Mesenchymal stem cell (in vitro differentiated cells and primary cell): ENCODE measurements at regions not wholly inside any gene's neighbourhood (a gene's known extent, or its start where the extent isn't known, plus 50 kb on each side); places are given as distances from the start of the nearest gene placed in this dataset.

Experiments used
- DNase-seq: peaks from one replicate; pipeline ENCODE4 v3.0.0-alpha.2; 2013
- H2AFZ ChIP-seq: one replicate; pipeline ENCODE4 v1.6.1; 2013; ENCODE audit warnings: low read depth, mild to moderate bottlenecking, control low read depth, inconsistent platforms, low read length, moderate library complexity
- H2AK5ac ChIP-seq: 2 replicates; pipeline ENCODE4 v1.6.1; 2013; ENCODE audit warnings: low read length, moderate library complexity, mild to moderate bottlenecking, inconsistent platforms; ENCODE audit not compliant: severe bottlenecking
- H2BK120ac ChIP-seq: one replicate; pipeline ENCODE4 v1.6.1; 2013; ENCODE audit warnings: low read depth, mild to moderate bottlenecking, inconsistent platforms, low read length, moderate library complexity
- H2BK12ac ChIP-seq, 2 experiments: one replicate each; pipeline ENCODE4 v1.6.1; 2013; ENCODE audit warnings: inconsistent platforms in 2 of 2, low read length in 2 of 2, mild to moderate bottlenecking in 2 of 2, moderate library complexity in 2 of 2, control low read depth in 1 of 2
- H2BK15ac ChIP-seq: one replicate; pipeline ENCODE4 v1.6.1; 2013; ENCODE audit warnings: mild to moderate bottlenecking, low read depth, inconsistent platforms; ENCODE audit not compliant: poor library complexity, severe bottlenecking
- H2BK5ac ChIP-seq: 2 replicates; pipeline ENCODE4 v1.6.1; 2013; ENCODE audit warnings: low read depth, mild to moderate bottlenecking, low read length, control low read depth, inconsistent platforms; ENCODE audit not compliant: poor library complexity, severe bottlenecking
- H3K14ac ChIP-seq, 2 experiments: one replicate each; pipeline ENCODE4 v1.6.1; 2013; ENCODE audit warnings: inconsistent platforms in 2 of 2, low read length in 2 of 2, control low read depth in 1 of 2, mild to moderate bottlenecking in 1 of 2, moderate library complexity in 1 of 2
- H3K18ac ChIP-seq, 2 experiments: one replicate each; pipeline ENCODE4 v1.6.1; 2013; ENCODE audit warnings: inconsistent platforms in 2 of 2, low read length in 2 of 2, control low read depth in 1 of 2, low read depth in 1 of 2, mild to moderate bottlenecking in 1 of 2
- H3K23ac ChIP-seq, 2 experiments: one replicate each; pipeline ENCODE4 v1.6.1; 2013; ENCODE audit warnings: inconsistent platforms in 2 of 2, low read length in 2 of 2, mild to moderate bottlenecking in 2 of 2, moderate library complexity in 2 of 2, control low read depth in 1 of 2
- H3K27ac ChIP-seq: 2 replicates; pipeline ENCODE4 v1.5.1; 2013; ENCODE audit warnings: mild to moderate bottlenecking, moderate library complexity, low read length, control low read depth, inconsistent platforms; ENCODE audit not compliant: poor library complexity, severe bottlenecking
- H3K27me3 ChIP-seq, 2 experiments: 2 replicates each; pipeline versions ENCODE4 v1.6.1 to v1.7.0; 2013; ENCODE audit warnings: low read length in 2 of 2, mild to moderate bottlenecking in 2 of 2, moderate library complexity in 2 of 2, control low read depth in 1 of 2, inconsistent platforms in 1 of 2; ENCODE audit not compliant: control insufficient read depth in 1 of 2, insufficient read depth in 1 of 2
- H3K36me3 ChIP-seq, 2 experiments: 2 replicates each; pipeline versions ENCODE4 v1.6.1 to v1.7.0; 2013; ENCODE audit warnings: low read length in 2 of 2, control low read depth in 1 of 2, inconsistent platforms in 1 of 2, low read depth in 1 of 2, mild to moderate bottlenecking in 1 of 2; ENCODE audit not compliant: insufficient read depth in 2 of 2, control insufficient read depth in 1 of 2
- H3K4ac ChIP-seq, 2 experiments: one replicate each; pipeline ENCODE4 v1.6.1; 2013; ENCODE audit warnings: inconsistent platforms in 2 of 2, low read length in 2 of 2, mild to moderate bottlenecking in 2 of 2, moderate library complexity in 2 of 2, control low read depth in 1 of 2, low read depth in 1 of 2
- H3K4me1 ChIP-seq: 2 replicates; pipeline ENCODE4 v1.6.1; 2013; ENCODE audit warnings: low read depth, low read length, control low read depth; ENCODE audit not compliant: control insufficient read depth, insufficient read depth
- H3K4me2 ChIP-seq: 2 replicates; pipeline ENCODE4 v1.6.1; 2013; ENCODE audit warnings: low read length, mild to moderate bottlenecking, inconsistent platforms; ENCODE audit not compliant: poor library complexity, severe bottlenecking
- H3K4me3 ChIP-seq, 2 experiments: 2 replicates each; pipeline versions ENCODE4 v1.5.1 to v1.7.0; 2013; ENCODE audit warnings: low read length in 2 of 2, mild to moderate bottlenecking in 2 of 2, control low read depth in 1 of 2, low read depth in 1 of 2; ENCODE audit not compliant: insufficient read depth in 1 of 2
- H3K79me1 ChIP-seq: replicated peaks from 2 replicates; pipeline ENCODE4 v1.6.1; 2013; ENCODE audit warnings: mild to moderate bottlenecking, control low read depth, low read length, inconsistent platforms; ENCODE audit not compliant: poor library complexity, severe bottlenecking
- H3K9ac ChIP-seq: 2 replicates; pipeline ENCODE4 v1.7.0; 2013; ENCODE audit warnings: mild to moderate bottlenecking, low read length, moderate library complexity
- H3K9me3 ChIP-seq: 2 replicates; pipeline ENCODE4 v1.7.0; 2013; ENCODE audit warnings: mild to moderate bottlenecking, low read length; ENCODE audit not compliant: control insufficient read depth
- H4K8ac ChIP-seq: one replicate; pipeline ENCODE4 v1.6.1; 2013; ENCODE audit warnings: inconsistent platforms, mild to moderate bottlenecking, low read length, moderate library complexity
- H4K91ac ChIP-seq: one replicate; pipeline ENCODE4 v1.6.1; 2013; ENCODE audit warnings: mild to moderate bottlenecking, low read length, inconsistent platforms
- WGBS: methylation state at CpG from one replicate; pipeline ENCODE4 v1.1.7; 2013; ENCODE audit warnings: mixed read lengths; 5-methylcytosine and 5-hydroxymethylcytosine counted together

- Histone ChIP-seq H2BK5ac (no peak overlapping the region), H3K36me3 (no peaks in the 10 kb centered on the region), H3K9me3 (no peaks in the 10 kb centered on the region), H2AK5ac (no peak overlapping the region), H3K4me1 (no peaks in the 10 kb centered on the region), H3K79me1 (no peaks in the 10 kb centered on the region), H3K4me2 (no peak overlapping the region), H3K18ac (no peak overlapping the region), H3K27me3 (no peaks in the 10 kb centered on the region), H3K27ac (no peak overlapping the region), H3K23ac (no peak overlapping the region), H3K14ac (no peak overlapping the region), H2BK120ac (no peak overlapping the region), H3K4me3 (no peak overlapping the region), H3K9ac (no peak overlapping the region), H4K8ac (no peak overlapping the region), H2AFZ (no peak overlapping the region), H3K4ac (no peak overlapping the region), H2BK15ac (no peak overlapping the region), H4K91ac (no peak overlapping the region), H2BK12ac (no peak overlapping the region)
- DNase-seq, result no peak
- no CpG with 5 or more reads among the region's 1 CpG for WGBS
Observed at GRCh38 chr4:170854097-170854496, 764.3 kb upstream of the AADAT start.

GRCh38 chr4:170853422-170854021 lies 763.8 kb upstream of the AADAT start:
- H3K4me3 ChIP-seq, result no peak overlapping the region
- no peak overlapping the region for H2BK120ac ChIP-seq
- no peak overlapping the region for H3K14ac ChIP-seq
- H3K4ac ChIP-seq, result no peak overlapping the region
- H3K4me1 ChIP-seq, result no peaks in the 10 kb centered on the region
- no peak overlapping the region for H3K18ac ChIP-seq
- no peak overlapping the region for H4K91ac ChIP-seq
- no peak overlapping the region for H2BK15ac ChIP-seq
- H2BK5ac ChIP-seq, result no peak overlapping the region
- H3K9me3 ChIP-seq, result no peaks in the 10 kb centered on the region
- no peak overlapping the region for H2AK5ac ChIP-seq
- no peaks in the 10 kb centered on the region for H3K36me3 ChIP-seq
- no peak overlapping the region for H3K27ac ChIP-seq
- 28% methylated on average over 6 of the region's 8 CpGs for WGBS
- no peak overlapping the region for H3K9ac ChIP-seq
- no peaks in the 10 kb centered on the region for H3K79me1 ChIP-seq
- no peak overlapping the region for H4K8ac ChIP-seq
- DNase-seq, result peak; percentile 51
- H2AFZ ChIP-seq, result no peak overlapping the region
- no peak overlapping the region for H2BK12ac ChIP-seq
- H3K23ac ChIP-seq, result no peak overlapping the region
- H3K27me3 ChIP-seq, result no peaks in the 10 kb centered on the region
- H3K4me2 ChIP-seq, result no peak overlapping the region

- no peaks in the 10 kb centered on the region for H3K79me1 ChIP-seq
- no peak overlapping the region for H2BK15ac ChIP-seq
- no peak for DNase-seq
- no peaks in the 10 kb centered on the region for H3K36me3 ChIP-seq
- no peak overlapping the region for H2AFZ ChIP-seq
- no peak overlapping the region for H3K27ac ChIP-seq
- 100% methylated on average over 1 of the region's 1 CpG for WGBS
- no peak overlapping the region for H3K14ac ChIP-seq
- no peak overlapping the region for H3K4me2 ChIP-seq
- H3K4me3 ChIP-seq, result no peak overlapping the region
- no peak overlapping the region for H2BK5ac ChIP-seq
- no peak overlapping the region for H3K23ac ChIP-seq
- no peak overlapping the region for H4K91ac ChIP-seq
- H2BK120ac ChIP-seq, result no peak overlapping the region
- H3K9me3 ChIP-seq, result no peaks in the 10 kb centered on the region
- H3K27me3 ChIP-seq, result no peaks in the 10 kb centered on the region
- no peak overlapping the region for H4K8ac ChIP-seq
- no peak overlapping the region for H2BK12ac ChIP-seq
- H3K4me1 ChIP-seq, result no peaks in the 10 kb centered on the region
- H3K4ac ChIP-seq, result no peak overlapping the region
- H3K9ac ChIP-seq, result no peak overlapping the region
- H3K18ac ChIP-seq, result no peak overlapping the region
- no peak overlapping the region for H2AK5ac ChIP-seq
Observed at GRCh38 chr4:170849969-170850368, 760.2 kb upstream of the AADAT start.

- Histone ChIP-seq H3K4ac (no peak overlapping the region), H2BK12ac (no peak overlapping the region), H2AFZ (no peak overlapping the region), H2BK120ac (no peak overlapping the region), H4K8ac (no peak overlapping the region), H3K9me3 (peaks cover 9% of the 10 kb centered on the region), H2BK5ac (no peak overlapping the region), H2BK15ac (no peak overlapping the region), H2AK5ac (no peak overlapping the region), H3K36me3 (no peaks in the 10 kb centered on the region), H3K4me1 (no peaks in the 10 kb centered on the region), H3K27me3 (no peaks in the 10 kb centered on the region), H3K9ac (no peak overlapping the region), H3K4me2 (no peak overlapping the region), H3K79me1 (no peaks in the 10 kb centered on the region), H3K27ac (no peak overlapping the region), H3K18ac (no peak overlapping the region), H3K14ac (no peak overlapping the region), H3K4me3 (no peak overlapping the region), H3K23ac (no peak overlapping the region), H4K91ac (no peak overlapping the region)
- no CpG with 5 or more reads among the region's 3 CpGs for WGBS
- no peak for DNase-seq
Observed at GRCh38 chr4:170827562-170828274, 738.0 kb upstream of the AADAT start.
